GM12874 (cell line): ENCODE measurements at regions not wholly inside any gene's neighbourhood (a gene's known extent, or its start where the extent isn't known, plus 50 kb on each side); places are given as distances from the start of the nearest gene placed in this dataset.

Experiments
- CTCF ChIP-seq: IDR thresholded peaks from 2 replicates; pipeline ENCODE4 v1.5.1; 2011; ENCODE audit warnings: low read depth, mild to moderate bottlenecking, control low read depth, low read length, moderate library complexity; ENCODE audit not compliant: insufficient read depth

DNA sequence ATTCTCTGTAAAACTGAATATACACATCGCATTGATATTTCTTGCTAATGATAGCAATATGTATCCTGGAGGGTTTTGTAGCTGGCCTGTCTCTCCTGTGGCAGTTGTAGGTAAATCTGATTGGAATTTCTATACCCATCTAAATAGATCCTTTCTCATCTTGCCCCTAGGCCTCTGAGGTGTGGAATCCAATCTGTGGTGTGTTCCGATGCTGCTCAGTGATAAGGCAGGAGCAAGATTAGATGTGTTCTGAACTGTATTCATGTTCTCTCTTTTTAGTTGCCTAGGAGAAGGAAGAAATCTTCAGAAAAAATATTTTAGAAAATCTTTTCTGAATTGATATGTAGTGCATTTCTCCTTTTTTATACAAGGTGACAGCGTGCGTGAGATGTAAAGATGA lies 507.5 kb downstream of the NR2F1-AS1 start:
- TF ChIP-seq CTCF: no peak

DNA sequence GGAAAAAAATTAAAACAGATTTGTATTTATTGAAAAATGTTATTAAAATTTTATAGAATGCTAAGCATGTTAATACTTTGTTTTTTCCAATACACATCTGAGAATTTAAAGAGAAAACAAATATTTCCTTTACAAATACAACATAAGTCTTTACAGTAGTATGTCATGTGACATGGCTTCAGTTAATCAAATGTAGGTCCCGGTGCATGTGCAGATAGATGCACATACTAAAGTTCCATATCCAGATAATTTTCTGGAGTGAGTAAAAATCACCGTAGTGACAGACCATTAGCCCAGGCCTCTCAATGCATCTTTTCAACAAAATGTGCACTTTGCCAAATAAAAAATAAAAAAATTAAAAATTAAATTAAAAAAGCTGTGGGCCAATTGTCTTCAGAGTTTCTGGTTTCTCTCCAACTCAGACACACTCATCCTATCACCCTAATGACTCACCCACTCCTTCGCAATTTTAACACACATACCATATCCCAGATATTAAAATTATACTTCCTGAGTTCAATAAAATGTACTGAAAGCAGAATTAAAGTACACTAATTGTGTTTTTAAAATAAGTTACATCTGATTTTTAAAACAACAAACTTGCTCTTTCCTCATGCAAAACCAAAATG lies 508.1 kb downstream of the NR2F1-AS1 start:
- TF ChIP-seq CTCF: no peak

DNA sequence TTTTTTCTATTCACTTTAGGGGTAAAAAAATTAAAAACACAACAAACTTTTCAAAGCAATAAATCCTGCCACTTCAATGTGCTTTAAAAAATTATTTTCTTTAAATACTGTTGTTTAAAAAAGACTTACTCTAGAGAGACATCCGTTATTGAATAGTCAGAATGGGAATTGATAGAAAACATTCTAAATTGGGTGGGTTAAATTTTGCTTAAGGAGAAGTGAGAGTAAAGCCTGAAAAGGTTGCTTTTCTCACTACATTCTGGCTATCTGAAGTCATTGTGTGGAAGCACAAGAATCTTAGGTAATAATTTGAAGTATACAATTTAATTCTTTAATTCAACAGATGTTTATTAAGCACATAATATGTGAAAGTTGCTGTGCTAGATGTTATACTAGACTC lies 509.3 kb downstream of the NR2F1-AS1 start:
- no peak for TF ChIP-seq CTCF

DNA sequence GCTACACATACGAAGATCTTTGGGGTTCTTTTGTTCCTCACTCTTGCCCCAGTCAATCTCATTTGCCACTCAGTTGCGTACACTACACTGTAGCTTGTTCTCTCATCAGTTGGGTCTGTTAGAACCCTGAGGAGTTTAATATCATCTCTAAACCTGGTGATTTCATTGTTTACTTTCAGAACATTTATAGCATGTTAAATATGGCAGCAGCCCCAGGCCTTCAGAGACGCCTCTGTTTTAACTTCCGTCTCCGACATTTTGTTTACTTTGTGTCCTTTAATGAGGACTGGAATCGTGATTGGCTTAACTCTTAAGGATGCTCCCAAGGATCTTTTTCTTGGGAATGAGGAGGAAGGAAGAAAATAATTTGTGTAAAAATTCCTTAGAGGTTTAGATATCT lies 510.1 kb downstream of the NR2F1-AS1 start:
- no peak for TF ChIP-seq CTCF

- TF ChIP-seq CTCF: no peak
Measured at GRCh38 chr5:93069276-93069675, 511.7 kb downstream of the NR2F1-AS1 start.

DNA sequence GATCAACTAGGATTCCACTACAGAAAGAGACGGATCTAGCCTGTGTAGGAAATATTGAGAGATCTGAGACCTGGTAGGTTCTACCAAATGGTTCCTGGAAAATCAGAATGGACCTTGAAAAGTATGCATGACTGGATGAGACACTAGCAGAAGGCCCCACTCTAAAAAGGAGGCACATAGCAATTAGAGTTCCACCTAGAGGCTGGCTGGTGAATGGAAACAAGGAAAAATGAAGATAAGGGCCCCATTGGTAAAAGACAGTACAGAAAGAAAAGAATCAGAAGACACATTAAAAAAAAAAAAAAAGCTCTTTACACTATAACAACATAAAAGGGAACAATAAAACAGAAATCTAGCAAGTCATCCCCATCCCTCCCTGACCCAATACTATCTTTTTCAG lies 518.5 kb downstream of the NR2F1-AS1 start:
- 0 out of 2 replicates have a peak, but pooled peaks have one; percentile 6 for TF ChIP-seq CTCF

GRCh38 chr5:93058309-93058708 lies 522.7 kb downstream of the NR2F1-AS1 start:
- TF ChIP-seq CTCF: no peak
